Ascending aorta (tissue), 2 donors: ENCODE measurements at regions not wholly inside any gene's neighbourhood (a gene's known extent, or its start where the extent isn't known, plus 50 kb on each side); places are given as distances from the start of the nearest gene placed in this dataset.

Experiments
- DNase-seq, 2 donors: peaks; one replicate each; pipeline ENCODE4 v3.0.0-alpha.2; 2019; ENCODE audit warnings: low spot score in 2 of 2
- H3K27ac ChIP-seq, 2 donors: fragments of 200-600 bp; sonication (generic); one replicate each; pipeline ENCODE4 v1.5.1; 2016 to 2017; ENCODE audit warnings: mild to moderate bottlenecking in 1 of 2
- H3K27me3 ChIP-seq: fragments of 200-600 bp; sonication (generic); one replicate; pipeline ENCODE4 v1.5.1; 2017
- H3K36me3 ChIP-seq, 2 donors: fragments of 200-600 bp; sonication (generic); one replicate each; pipeline ENCODE4 v1.5.1; 2016
- H3K4me1 ChIP-seq, 2 donors: fragments of 200-600 bp; sonication (generic); one replicate each; pipeline ENCODE4 v1.5.1; 2016 to 2017; ENCODE audit warnings: mild to moderate bottlenecking in 1 of 2
- H3K4me3 ChIP-seq, 2 donors: fragments of 200-600 bp; sonication (generic); one replicate each; pipeline ENCODE4 v1.5.1; 2016 to 2017; ENCODE audit warnings: mild to moderate bottlenecking in 1 of 2
- H3K9me3 ChIP-seq, 2 donors: fragments of 200-600 bp; sonication (generic); one replicate each; pipeline ENCODE4 v1.5.1; 2016
- intact Hi-C: fragments of 100-400 bp; cut with DNase I; formaldehyde crosslinking; loops from one replicate; pipeline ENCODE4 v1.15.1; 2023
- TF ChIP-seq, protein P1 (sequence below), 3 experiments: fragments of 200-600 bp in 2 of 3; fragments of 450-650 bp in 1 of 3; sonication (generic) in 2 of 3; IDR thresholded peaks; one replicate each; pipeline ENCODE4 v1.5.1; 2016 to 2019; ENCODE audit warnings: antibody characterized with exemption in 3 of 3, mild to moderate bottlenecking in 1 of 3, moderate library complexity in 1 of 3

DNA sequence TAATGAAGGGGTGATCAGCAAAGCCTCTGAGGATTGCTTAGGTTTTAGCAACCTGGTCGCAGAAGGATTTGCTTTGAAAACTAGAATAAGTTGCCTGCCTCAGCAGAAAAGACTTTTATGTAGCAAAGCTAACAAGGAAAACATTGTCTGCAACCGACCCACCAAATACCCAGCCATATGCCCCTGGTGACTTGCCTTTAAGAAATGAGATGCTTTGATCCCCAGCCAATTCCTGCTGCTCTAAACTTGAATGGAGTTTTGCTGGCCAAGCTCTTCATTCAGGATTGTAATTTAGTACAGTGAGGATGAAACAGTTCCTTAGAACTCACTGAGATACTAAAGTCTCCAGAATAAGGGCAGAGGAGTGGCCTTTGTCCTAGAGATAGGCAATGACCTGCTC, 139.8 kb upstream of the PROK2 start:
- Histone ChIP-seq H3K4me1 (no peaks in the 10 kb centered on the region), H3K27me3 (no peaks in the 10 kb centered on the region), H3K9me3 (no peaks in the 10 kb centered on the region), H3K36me3 (no peaks in the 10 kb centered on the region), H3K4me3 (no peak overlapping the region), H3K27ac (no peak overlapping the region)
- TF ChIP-seq, protein P1, sequence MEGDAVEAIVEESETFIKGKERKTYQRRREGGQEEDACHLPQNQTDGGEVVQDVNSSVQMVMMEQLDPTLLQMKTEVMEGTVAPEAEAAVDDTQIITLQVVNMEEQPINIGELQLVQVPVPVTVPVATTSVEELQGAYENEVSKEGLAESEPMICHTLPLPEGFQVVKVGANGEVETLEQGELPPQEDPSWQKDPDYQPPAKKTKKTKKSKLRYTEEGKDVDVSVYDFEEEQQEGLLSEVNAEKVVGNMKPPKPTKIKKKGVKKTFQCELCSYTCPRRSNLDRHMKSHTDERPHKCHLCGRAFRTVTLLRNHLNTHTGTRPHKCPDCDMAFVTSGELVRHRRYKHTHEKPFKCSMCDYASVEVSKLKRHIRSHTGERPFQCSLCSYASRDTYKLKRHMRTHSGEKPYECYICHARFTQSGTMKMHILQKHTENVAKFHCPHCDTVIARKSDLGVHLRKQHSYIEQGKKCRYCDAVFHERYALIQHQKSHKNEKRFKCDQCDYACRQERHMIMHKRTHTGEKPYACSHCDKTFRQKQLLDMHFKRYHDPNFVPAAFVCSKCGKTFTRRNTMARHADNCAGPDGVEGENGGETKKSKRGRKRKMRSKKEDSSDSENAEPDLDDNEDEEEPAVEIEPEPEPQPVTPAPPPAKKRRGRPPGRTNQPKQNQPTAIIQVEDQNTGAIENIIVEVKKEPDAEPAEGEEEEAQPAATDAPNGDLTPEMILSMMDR (IDR thresholded peaks at IDR 0.05): no peak
- intact Hi-C loops: no loop called here
- no peak for DNase-seq

DNA sequence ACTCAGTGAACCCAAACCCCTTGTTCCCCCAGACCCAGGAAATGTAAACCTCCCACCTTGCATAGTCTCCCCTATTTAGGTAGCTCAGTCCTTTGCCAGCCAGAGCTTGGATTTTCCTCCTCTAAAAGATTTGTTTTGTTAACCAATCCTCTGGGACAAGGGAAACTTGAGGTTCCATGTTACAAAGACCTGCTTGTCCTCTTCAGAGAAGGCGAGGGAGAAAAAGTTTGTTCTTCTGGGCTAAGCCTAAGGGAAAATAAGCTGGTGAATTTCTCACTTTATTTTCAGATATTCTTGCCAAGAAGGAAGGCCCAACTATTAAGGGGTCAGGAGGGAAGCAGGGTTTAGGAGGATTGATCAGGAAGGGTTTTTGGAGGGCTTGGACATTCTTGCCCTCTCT, 136.1 kb upstream of the PROK2 start:
- Histone ChIP-seq H3K4me3 (no peak overlapping the region), H3K27me3 (no peaks in the 10 kb centered on the region), H3K27ac (no peak overlapping the region), H3K4me1 (no peaks in the 10 kb centered on the region), H3K9me3 (no peaks in the 10 kb centered on the region), H3K36me3 (no peaks in the 10 kb centered on the region)
- DNase-seq: no peak
- TF ChIP-seq, protein P1 (IDR thresholded peaks at IDR 0.05): no peak
- intact Hi-C loops: no loop called here

DNA sequence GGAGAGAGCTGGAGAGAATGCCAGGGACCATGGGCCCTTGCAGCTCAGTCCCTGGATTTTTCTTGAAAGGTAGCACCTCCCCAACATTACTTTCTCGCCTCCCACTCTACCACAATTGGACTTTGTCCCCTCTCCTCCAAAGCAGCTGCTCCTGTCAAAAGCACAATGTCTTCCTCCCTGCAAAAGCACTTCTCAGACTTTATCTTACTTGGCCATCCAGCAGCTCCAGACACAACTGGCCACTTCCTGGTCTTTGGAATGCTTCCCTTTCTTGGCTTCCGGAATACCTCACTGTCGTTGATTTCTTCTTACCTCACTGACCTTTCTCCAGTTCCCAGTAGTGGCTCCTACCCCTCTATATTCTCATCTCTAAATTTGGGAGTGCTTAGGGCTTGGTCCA, 134.6 kb upstream of the PROK2 start:
- Histone ChIP-seq H3K4me3 (no peak overlapping the region), H3K4me1 (no peaks in the 10 kb centered on the region), H3K9me3 (no peaks in the 10 kb centered on the region), H3K36me3 (no peaks in the 10 kb centered on the region), H3K27me3 (no peaks in the 10 kb centered on the region), H3K27ac (no peak overlapping the region)
- no peak for DNase-seq
- TF ChIP-seq, protein P1 (IDR thresholded peaks at IDR 0.05): no peak
- intact Hi-C loops: no loop called here

DNA sequence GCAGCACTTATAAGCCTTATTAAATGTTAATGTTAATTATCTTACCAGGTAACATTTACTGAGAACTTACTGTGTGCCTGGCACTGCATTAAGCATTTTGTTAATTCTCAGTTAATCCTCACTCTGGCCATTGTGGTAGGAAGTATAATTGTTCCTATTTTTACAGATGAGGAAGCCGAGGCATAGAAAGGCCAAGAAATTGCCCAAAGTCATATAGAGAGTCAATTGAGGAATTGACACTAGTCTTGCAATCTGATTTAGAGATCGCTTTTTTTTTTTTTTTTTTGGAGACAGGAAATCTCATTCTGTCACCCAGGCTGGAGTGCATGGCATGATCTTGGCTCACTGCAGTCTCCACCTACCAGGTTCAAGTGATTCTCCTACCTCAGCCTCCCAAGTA, 132.6 kb upstream of the PROK2 start:
- no peak overlapping the region for H3K27ac ChIP-seq
- no peaks in the 10 kb centered on the region for H3K4me1 ChIP-seq
- H3K4me3 ChIP-seq: no peak overlapping the region
- TF ChIP-seq, protein P1 (IDR thresholded peaks at IDR 0.05): no peak
- H3K27me3 ChIP-seq: no peaks in the 10 kb centered on the region
- intact Hi-C loops: no loop called here
- no peaks in the 10 kb centered on the region for H3K36me3 ChIP-seq
- H3K9me3 ChIP-seq: no peaks in the 10 kb centered on the region
- DNase-seq: no peak

DNA sequence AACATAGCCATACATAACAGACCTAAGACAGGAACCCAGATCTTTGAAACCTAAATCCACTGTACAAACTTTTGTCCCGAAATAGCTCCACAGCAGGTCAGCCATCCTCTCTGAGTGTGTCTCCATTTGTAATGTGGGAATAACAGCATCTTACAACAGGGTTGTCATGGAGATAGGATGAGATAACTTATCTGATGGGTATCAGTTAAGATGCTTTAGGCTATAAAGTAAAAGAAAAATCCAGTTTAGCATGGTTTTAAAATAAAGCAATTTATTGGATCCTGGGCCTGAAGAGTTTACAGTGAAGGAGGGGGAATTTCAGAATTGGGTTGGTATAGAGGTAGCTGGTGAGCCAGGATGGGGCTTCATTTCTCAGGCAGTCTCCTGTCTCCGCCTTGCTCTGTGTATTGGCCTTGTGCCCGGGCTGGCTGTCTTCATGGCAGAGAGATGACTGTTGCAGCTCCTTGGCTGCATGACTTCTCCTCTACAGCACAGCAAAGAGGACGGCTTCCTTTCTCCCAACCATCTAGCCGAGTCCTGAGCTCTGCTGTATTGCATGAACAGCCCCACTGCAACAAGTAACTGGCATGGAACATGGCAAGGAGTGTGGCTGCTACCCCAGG, 131.9 kb upstream of the PROK2 start:
- Histone ChIP-seq H3K9me3 (no peaks in the 10 kb centered on the region), H3K36me3 (no peaks in the 10 kb centered on the region), H3K27ac (no peak overlapping the region), H3K4me1 (no peaks in the 10 kb centered on the region), H3K27me3 (no peaks in the 10 kb centered on the region), H3K4me3 (no peak overlapping the region)
- intact Hi-C loops: no loop called here
- TF ChIP-seq, protein P1 (IDR thresholded peaks at IDR 0.05): no peak
- no peak for DNase-seq
